Osteoblast (primary cell): ENCODE measurements at regions not wholly inside any gene's neighbourhood (a gene's known extent, or its start where the extent isn't known, plus 50 kb on each side); places are given as distances from the start of the nearest gene placed in this dataset.

Experiments
- DNase-seq: peaks from one replicate; pipeline ENCODE4 v3.0.0; 2011; ENCODE audit warnings: low spot score, mixed read lengths; ENCODE audit not compliant: insufficient read length; ENCODE audit errors: missing footprints
- H2AFZ ChIP-seq: 2 replicates; pipeline ENCODE4 v1.6.0; 2011; ENCODE audit warnings: mild to moderate bottlenecking, low read length
- H3K27ac ChIP-seq: 2 replicates; pipeline ENCODE4 v1.5.1; 2011; ENCODE audit warnings: mild to moderate bottlenecking, low read depth, low read length, moderate library complexity
- H3K27me3 ChIP-seq: 2 replicates; pipeline ENCODE4 v1.6.0; 2012; ENCODE audit warnings: mild to moderate bottlenecking, control low read depth, inconsistent platforms, low read length, moderate library complexity; ENCODE audit not compliant: insufficient read depth
- H3K36me3 ChIP-seq: 2 replicates; pipeline ENCODE4 v1.5.1; 2011; ENCODE audit warnings: mild to moderate bottlenecking, low read length, control low read depth, moderate library complexity; ENCODE audit not compliant: insufficient read depth
- H3K4me1 ChIP-seq: 2 replicates; pipeline ENCODE4 v1.5.1; 2011; ENCODE audit warnings: mild to moderate bottlenecking, low read length, control low read depth, moderate library complexity; ENCODE audit not compliant: insufficient read depth
- H3K4me2 ChIP-seq: 2 replicates; pipeline ENCODE4 v1.6.0; 2011; ENCODE audit warnings: mild to moderate bottlenecking, low read length; ENCODE audit not compliant: insufficient read depth
- H3K4me3 ChIP-seq: fragments of 200-600 bp; sonication (generic); 3 replicates; pipeline ENCODE4 v1.5.1; 2012; ENCODE audit warnings: mild to moderate bottlenecking, low read length, inconsistent platforms; ENCODE audit not compliant: insufficient read depth
- H3K79me2 ChIP-seq: 2 replicates; pipeline ENCODE4 v1.6.0; 2012; ENCODE audit warnings: mild to moderate bottlenecking, low read length, control low read depth, inconsistent platforms; ENCODE audit not compliant: insufficient read depth
- H3K9me3 ChIP-seq: 2 replicates; pipeline ENCODE4 v1.5.1; 2011; ENCODE audit warnings: low read depth, low read length, control low read depth
- H4K20me1 ChIP-seq: 2 replicates; pipeline ENCODE4 v1.6.0; 2012; ENCODE audit warnings: mild to moderate bottlenecking, low read length, control low read depth; ENCODE audit not compliant: insufficient read depth
- TF ChIP-seq, protein P1 (sequence below): IDR thresholded peaks from 2 replicates; pipeline ENCODE4 v1.5.1; 2011; ENCODE audit warnings: mild to moderate bottlenecking, low read depth, low read length, moderate library complexity; ENCODE audit errors: extremely low read depth

DNA sequence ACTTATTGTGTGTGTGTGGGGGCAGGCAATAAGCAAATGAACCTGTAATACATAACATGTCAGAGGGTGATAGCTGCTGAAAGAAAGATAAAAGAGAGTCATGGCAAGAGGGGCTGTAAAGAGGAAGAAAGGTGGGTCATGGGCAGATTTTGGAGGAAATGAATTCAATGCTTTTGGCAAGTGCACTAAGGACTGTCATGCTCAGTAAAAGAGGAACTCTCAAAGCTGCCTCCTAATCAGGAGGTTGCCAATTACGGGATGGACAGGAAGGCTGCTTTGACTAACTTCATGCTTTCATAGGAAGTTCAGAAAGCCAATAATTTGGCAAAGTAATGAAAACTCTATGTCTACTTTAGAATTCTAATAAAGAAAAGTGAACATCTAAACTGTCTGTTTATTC lies 401.2 kb downstream of the SH2D4B start:
- DNase-seq, result no peak
- no peaks in the 10 kb centered on the region for H4K20me1 ChIP-seq
- TF ChIP-seq, protein P1, sequence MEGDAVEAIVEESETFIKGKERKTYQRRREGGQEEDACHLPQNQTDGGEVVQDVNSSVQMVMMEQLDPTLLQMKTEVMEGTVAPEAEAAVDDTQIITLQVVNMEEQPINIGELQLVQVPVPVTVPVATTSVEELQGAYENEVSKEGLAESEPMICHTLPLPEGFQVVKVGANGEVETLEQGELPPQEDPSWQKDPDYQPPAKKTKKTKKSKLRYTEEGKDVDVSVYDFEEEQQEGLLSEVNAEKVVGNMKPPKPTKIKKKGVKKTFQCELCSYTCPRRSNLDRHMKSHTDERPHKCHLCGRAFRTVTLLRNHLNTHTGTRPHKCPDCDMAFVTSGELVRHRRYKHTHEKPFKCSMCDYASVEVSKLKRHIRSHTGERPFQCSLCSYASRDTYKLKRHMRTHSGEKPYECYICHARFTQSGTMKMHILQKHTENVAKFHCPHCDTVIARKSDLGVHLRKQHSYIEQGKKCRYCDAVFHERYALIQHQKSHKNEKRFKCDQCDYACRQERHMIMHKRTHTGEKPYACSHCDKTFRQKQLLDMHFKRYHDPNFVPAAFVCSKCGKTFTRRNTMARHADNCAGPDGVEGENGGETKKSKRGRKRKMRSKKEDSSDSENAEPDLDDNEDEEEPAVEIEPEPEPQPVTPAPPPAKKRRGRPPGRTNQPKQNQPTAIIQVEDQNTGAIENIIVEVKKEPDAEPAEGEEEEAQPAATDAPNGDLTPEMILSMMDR, result no peak
- no peaks in the 10 kb centered on the region for H3K4me1 ChIP-seq
- H3K79me2 ChIP-seq, result no peaks in the 10 kb centered on the region
- no peaks in the 10 kb centered on the region for H3K36me3 ChIP-seq
- no peak overlapping the region for H3K4me2 ChIP-seq
- H3K27ac ChIP-seq, result no peak overlapping the region
- H2AFZ ChIP-seq, result no peak overlapping the region
- H3K4me3 ChIP-seq, result no peak overlapping the region
- no peaks in the 10 kb centered on the region for H3K27me3 ChIP-seq
- no peaks in the 10 kb centered on the region for H3K9me3 ChIP-seq

DNA sequence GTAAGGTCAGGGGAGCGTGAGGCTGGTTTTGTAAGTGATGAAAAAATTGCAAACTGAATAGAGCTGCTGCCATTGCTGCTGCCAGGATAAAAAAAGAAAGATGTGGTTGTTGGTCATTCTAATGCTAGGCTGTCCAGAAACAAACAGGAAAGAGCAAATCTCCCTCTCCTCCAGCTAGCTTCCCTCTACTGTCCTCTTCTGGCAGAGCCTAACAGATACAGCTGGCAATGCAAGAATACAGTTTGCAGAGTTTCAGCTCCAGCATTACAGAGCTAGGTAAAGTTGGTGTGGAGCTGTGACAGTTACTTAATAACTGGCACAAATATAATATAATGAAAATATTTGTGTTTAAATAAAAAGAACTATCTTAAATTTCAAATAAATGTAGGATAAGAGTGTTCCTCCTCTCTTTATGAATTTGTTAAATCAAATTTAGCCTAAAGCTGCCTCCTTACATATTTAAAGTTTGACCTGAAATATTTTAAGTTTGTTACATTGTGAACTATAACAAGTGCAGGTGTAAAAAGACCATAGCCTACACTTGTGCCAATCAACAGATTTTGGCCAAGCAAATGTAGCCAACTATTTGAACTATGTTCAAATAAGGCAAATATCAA lies 407.7 kb downstream of the SH2D4B start:
- Histone ChIP-seq H3K4me3 (no peak overlapping the region), H3K79me2 (no peaks in the 10 kb centered on the region), H3K36me3 (no peaks in the 10 kb centered on the region), H3K4me1 (no peaks in the 10 kb centered on the region), H3K27me3 (no peaks in the 10 kb centered on the region), H3K9me3 (no peaks in the 10 kb centered on the region), H2AFZ (no peak overlapping the region), H3K4me2 (no peak overlapping the region), H4K20me1 (no peaks in the 10 kb centered on the region), H3K27ac (no peak overlapping the region)
- DNase-seq, result no peak
- TF ChIP-seq, protein P1, result no peak

DNA sequence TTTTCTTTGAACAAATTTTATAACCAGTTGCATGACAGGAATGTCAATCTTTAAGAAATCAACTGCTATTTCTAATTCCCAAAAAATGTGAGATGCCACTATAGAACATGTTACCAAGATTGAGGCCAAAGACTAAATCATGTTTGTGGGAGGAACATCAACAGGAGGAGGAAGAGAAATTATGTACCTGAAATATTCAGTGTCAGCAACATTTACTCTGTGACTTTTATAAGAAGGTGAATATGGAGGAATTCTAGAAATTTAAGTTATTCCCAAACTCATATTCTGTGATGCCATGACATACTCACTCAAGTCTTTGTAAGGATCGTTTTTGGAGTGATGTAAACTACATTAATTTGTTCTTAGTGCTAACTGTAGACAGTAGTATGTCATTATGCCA lies 408.4 kb downstream of the SH2D4B start:
- no peaks in the 10 kb centered on the region for H4K20me1 ChIP-seq

DNA sequence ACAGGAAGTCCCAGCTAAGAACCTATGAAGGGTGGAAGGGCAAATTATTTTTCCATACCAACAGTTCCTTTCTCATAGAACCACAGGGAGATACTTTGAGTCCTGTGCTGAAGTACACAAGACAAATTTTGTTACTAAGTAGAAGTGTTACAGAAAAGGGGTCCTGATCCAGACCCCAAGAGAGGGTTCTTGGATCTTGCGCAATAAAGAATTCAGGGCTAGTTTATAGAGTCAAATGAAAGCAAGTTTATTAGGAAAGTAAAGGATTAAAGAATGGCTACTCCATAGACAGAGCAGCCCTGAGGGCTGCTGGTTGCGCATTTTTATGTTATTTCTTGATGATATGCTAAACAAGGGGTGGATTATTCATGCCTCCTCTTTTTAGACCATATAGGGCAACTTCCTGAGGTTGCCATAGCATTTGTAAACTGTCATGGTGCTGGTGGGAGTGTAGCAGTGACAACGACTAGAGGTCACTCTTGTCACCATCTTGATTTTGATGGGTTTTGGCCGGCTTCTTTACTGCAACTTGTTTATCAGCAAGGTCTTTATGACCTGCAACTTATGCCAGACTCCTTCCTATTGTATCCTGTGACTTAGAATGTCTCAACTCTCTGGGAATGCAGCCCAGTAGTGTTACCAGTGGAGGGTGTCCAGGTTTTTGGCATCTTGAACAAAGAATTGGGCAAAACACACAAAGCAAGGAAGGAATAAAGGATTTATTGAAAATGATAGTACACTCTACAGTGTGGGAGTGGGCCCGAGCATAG lies 409.4 kb downstream of the SH2D4B start:
- no peaks in the 10 kb centered on the region for H3K79me2 ChIP-seq

More for the DNA sequence above, 408.4 kb downstream of the SH2D4B start:
- Histone ChIP-seq H3K4me1 (no peaks in the 10 kb centered on the region), H3K79me2 (no peaks in the 10 kb centered on the region), H3K9me3 (no peaks in the 10 kb centered on the region), H3K36me3 (no peaks in the 10 kb centered on the region), H3K4me2 (no peak overlapping the region), H3K27me3 (no peaks in the 10 kb centered on the region), H3K4me3 (no peak overlapping the region), H3K27ac (no peak overlapping the region), H2AFZ (no peak overlapping the region)
- DNase-seq, result no peak
- TF ChIP-seq, protein P1, result no peak

More for the DNA sequence above, 409.4 kb downstream of the SH2D4B start:
- no peak overlapping the region for H3K4me3 ChIP-seq
- no peak overlapping the region for H2AFZ ChIP-seq
- TF ChIP-seq, protein P1, result no peak
- DNase-seq, result no peak
- no peak overlapping the region for H3K4me2 ChIP-seq
- H3K4me1 ChIP-seq, result no peaks in the 10 kb centered on the region
- no peaks in the 10 kb centered on the region for H4K20me1 ChIP-seq
- no peaks in the 10 kb centered on the region for H3K9me3 ChIP-seq
- H3K36me3 ChIP-seq, result no peaks in the 10 kb centered on the region
- no peak overlapping the region for H3K27ac ChIP-seq
- H3K27me3 ChIP-seq, result no peaks in the 10 kb centered on the region
